H1 (cell line): ENCODE measurements at regions not wholly inside any gene's neighbourhood (a gene's known extent, or its start where the extent isn't known, plus 50 kb on each side); places are given as distances from the start of the nearest gene placed in this dataset.

ENCODE experiments used
- CTCF ChIA-PET: fragments of 300-600 bp; sonication (Branson Sonifier 250); formaldehyde crosslinking; loops from one replicate; lab custom pipeline; 2021; ENCODE audit not compliant: partially characterized antibody; lab: Charles Lee
- POLR2A ChIA-PET: fragments of 300-600 bp; sonication (Branson Sonifier 250); formaldehyde crosslinking; loops from one replicate; lab custom pipeline; 2021; ENCODE audit warnings: inconsistent platforms; ENCODE audit not compliant: partially characterized antibody; lab: Charles Lee
- DNase-seq, 2 experiments: peaks; one replicate each; pipeline versions ENCODE4 v3.0.0 to v3.0.0-alpha.2; 2010 to 2022; ENCODE audit warnings: low spot score in 2 of 2, low read depth in 1 of 2, mixed read lengths in 1 of 2
- FAIRE-seq: peaks from 2 replicates; lab custom pipeline; 2011; peaks lifted over from hg19 to GRCh38; lab: Jason Lieb, UNC
- H2AFZ ChIP-seq: 2 replicates; pipeline ENCODE4 v1.8.1; 2012; ENCODE audit warnings: low read length, inconsistent platforms
- H2AK5ac ChIP-seq: 2 replicates; pipeline ENCODE4 v1.6.1; 2013; ENCODE audit warnings: low read depth, low read length
- H2BK120ac ChIP-seq: replicated peaks from 2 replicates; pipeline ENCODE3; 2013; ENCODE audit warnings: low read depth, low read length, inconsistent platforms
- H2BK12ac ChIP-seq: 2 replicates; pipeline ENCODE4 v1.6.1; 2013; ENCODE audit warnings: low read depth, low read length
- H2BK15ac ChIP-seq: 2 replicates; pipeline ENCODE4 v1.6.1; 2013; ENCODE audit warnings: low read length
- H2BK20ac ChIP-seq: 2 replicates; pipeline ENCODE4 v1.6.1; 2013; ENCODE audit warnings: low read length
- H2BK5ac ChIP-seq: 2 replicates; pipeline ENCODE4 v1.6.1; 2013; ENCODE audit warnings: low read depth, low read length
- H3K14ac ChIP-seq: 2 replicates; pipeline ENCODE4 v1.6.1; 2013; ENCODE audit warnings: inconsistent platforms; ENCODE audit not compliant: insufficient read length
- H3K18ac ChIP-seq: 2 replicates; pipeline ENCODE4 v1.6.1; 2013; ENCODE audit warnings: low read length; ENCODE audit errors: extremely low read depth
- H3K23ac ChIP-seq: 2 replicates; pipeline ENCODE4 v1.6.1; 2013; ENCODE audit warnings: inconsistent platforms; ENCODE audit not compliant: insufficient read length
- H3K23me2 ChIP-seq: 2 replicates; pipeline ENCODE4 v1.6.1; 2013; ENCODE audit warnings: low read depth, low read length
- H3K27ac ChIP-seq: 2 replicates; pipeline ENCODE4 v1.6.1; 2011; ENCODE audit warnings: low read depth, low read length, inconsistent platforms
- H3K27me3 ChIP-seq, 4 experiments: replicated peaks in 1 of 4; 1 replicate in 1 of 4; 2 replicates in 3 of 4; pipeline versions ENCODE4 v1.6.1 to v1.8.1; 2011 to 2013; ENCODE audit warnings: low read length in 3 of 4, mild to moderate bottlenecking in 3 of 4, inconsistent platforms in 2 of 4, mixed read lengths in 2 of 4, moderate library complexity in 1 of 4; ENCODE audit not compliant: control insufficient read depth in 3 of 4, insufficient read depth in 3 of 4; ENCODE audit errors: extremely low read depth in 1 of 4
- H3K36me3 ChIP-seq, 4 experiments: 2 replicates each; pipeline versions ENCODE4 v1.6.1 to v1.8.1; 2011 to 2013; ENCODE audit warnings: mild to moderate bottlenecking in 4 of 4, low read length in 3 of 4, moderate library complexity in 2 of 4, control low read depth in 1 of 4, inconsistent platforms in 1 of 4; ENCODE audit not compliant: insufficient read depth in 4 of 4, control insufficient read depth in 2 of 4
- H3K4ac ChIP-seq: replicated peaks from 2 replicates; pipeline ENCODE3; 2013; ENCODE audit warnings: low read length, low read depth, mixed read lengths, inconsistent platforms; ENCODE audit not compliant: insufficient read length
- H3K4me1 ChIP-seq, 4 experiments: replicated peaks in 1 of 4; 1 replicate in 1 of 4; 2 replicates in 3 of 4; pipeline versions ENCODE4 v1.6.1 to v1.8.1; 2011 to 2013; ENCODE audit warnings: low read length in 3 of 4, inconsistent platforms in 2 of 4, mixed read lengths in 1 of 4; ENCODE audit not compliant: insufficient read depth in 4 of 4, control insufficient read depth in 3 of 4
- H3K4me2 ChIP-seq, 2 experiments: 2 replicates each; pipeline versions ENCODE4 v1.6.1 to v1.8.1; 2011 to 2013; ENCODE audit warnings: low read depth in 2 of 2, low read length in 2 of 2, control low read depth in 1 of 2, inconsistent platforms in 1 of 2, mild to moderate bottlenecking in 1 of 2; ENCODE audit not compliant: insufficient read depth in 1 of 2
- H3K4me3 ChIP-seq, 4 experiments: fragments of 200-600, 300-600 bp in 1 of 4; sonication (generic), shearing (Covaris generic), sonication (Bioruptor Twin) in 1 of 4; 2 replicates each; pipeline versions ENCODE4 v1.5.1 to v1.8.1; 2011 to 2016; ENCODE audit warnings: low read length in 4 of 4, low read depth in 3 of 4, control low read depth in 2 of 4, inconsistent platforms in 2 of 4, mild to moderate bottlenecking in 2 of 4, mixed read lengths in 1 of 4, moderate library complexity in 1 of 4; ENCODE audit not compliant: insufficient read depth in 2 of 4; ENCODE audit errors: extremely low read depth in 1 of 4
- H3K56ac ChIP-seq: replicated peaks from 2 replicates; pipeline ENCODE3; 2013; ENCODE audit warnings: low read depth, mild to moderate bottlenecking, mixed read lengths, low read length, inconsistent platforms; ENCODE audit not compliant: insufficient read length
- H3K79me1 ChIP-seq: 2 replicates; pipeline ENCODE4 v1.6.1; 2013; ENCODE audit warnings: low read depth, low read length, control low read depth
- H3K79me2 ChIP-seq, 2 experiments: 2 replicates each; pipeline versions ENCODE4 v1.6.1 to v1.8.1; 2012 to 2013; ENCODE audit warnings: low read length in 2 of 2, mild to moderate bottlenecking in 2 of 2, inconsistent platforms in 1 of 2; ENCODE audit not compliant: insufficient read depth in 2 of 2, control insufficient read depth in 1 of 2
- H3K9ac ChIP-seq, 4 experiments: replicated peaks in 1 of 4; 1 replicate in 1 of 4; 2 replicates in 3 of 4; pipeline versions ENCODE4 v1.6.1 to v1.8.1; 2011 to 2013; ENCODE audit warnings: low read depth in 3 of 4, low read length in 3 of 4, control low read depth in 2 of 4, mild to moderate bottlenecking in 2 of 4, moderate library complexity in 2 of 4, inconsistent platforms in 1 of 4; ENCODE audit errors: extremely low read depth in 1 of 4
- H3K9me3 ChIP-seq, 2 experiments: 2 replicates each; pipeline versions ENCODE4 v1.6.1 to v1.8.1; 2012 to 2013; ENCODE audit warnings: mild to moderate bottlenecking in 2 of 2, moderate library complexity in 2 of 2, control low read depth in 1 of 2, inconsistent platforms in 1 of 2, low read depth in 1 of 2, low read length in 1 of 2, mixed read lengths in 1 of 2; ENCODE audit not compliant: insufficient read depth in 2 of 2
- H4K20me1 ChIP-seq, 2 experiments: replicated peaks in 1 of 2; 2 replicates each; pipeline versions ENCODE3 to v1.8.1; 2011 to 2013; ENCODE audit warnings: inconsistent platforms in 2 of 2, low read length in 2 of 2, mild to moderate bottlenecking in 1 of 2; ENCODE audit not compliant: insufficient read depth in 2 of 2, control insufficient read depth in 1 of 2
- H4K5ac ChIP-seq: 2 replicates; pipeline ENCODE4 v1.6.1; 2013; ENCODE audit warnings: low read length, low read depth, mixed read lengths, inconsistent platforms; ENCODE audit not compliant: insufficient read length
- H4K8ac ChIP-seq: 2 replicates; pipeline ENCODE4 v1.8.0; 2013; ENCODE audit warnings: mild to moderate bottlenecking, moderate library complexity, low read length, inconsistent platforms; ENCODE audit not compliant: insufficient read depth; ENCODE audit errors: extremely low read depth
- H4K91ac ChIP-seq: replicated peaks from 2 replicates; pipeline ENCODE3; 2013; ENCODE audit warnings: low read length, mixed read lengths, inconsistent platforms; ENCODE audit not compliant: insufficient read length
- ASH2L ChIP-seq: fragments of 200-600, 300-600 bp; sonication (generic); IDR thresholded peaks from one replicate; pipeline ENCODE4 v1.7.1; 2017; ENCODE audit warnings: low read length
- BACH1 ChIP-seq: IDR thresholded peaks from 2 replicates; pipeline ENCODE4 v1.6.1; 2012; ENCODE audit warnings: low read length, improper control_type of control experiment
- CBX5 ChIP-seq: fragments of 300-800, 300-1000 bp; sonication (generic); IDR thresholded peaks from 2 replicates; pipeline ENCODE4 v1.7.1; 2016; ENCODE audit warnings: antibody characterized with exemption, low read length, low read depth
- EZH2 ChIP-seq: fragments of 200-600 bp; sonication (generic); IDR thresholded peaks from 2 replicates; pipeline ENCODE4 v1.7.1; 2012; ENCODE audit warnings: low read depth, mild to moderate bottlenecking, moderate library complexity, low read length, inconsistent platforms; ENCODE audit not compliant: severe bottlenecking
- KDM4A ChIP-seq: IDR thresholded peaks from one replicate; pipeline ENCODE4 v1.7.1; 2012; ENCODE audit warnings: low read depth, mild to moderate bottlenecking, moderate library complexity, low read length, inconsistent platforms; ENCODE audit not compliant: severe bottlenecking
- PHF8 ChIP-seq: fragments of 200-600 bp; sonication (generic); conservative IDR thresholded peaks from 2 replicates; pipeline ENCODE4 v1.7.1; 2012; ENCODE audit warnings: low read depth, mild to moderate bottlenecking, inconsistent platforms, low read length, moderate library complexity
- POLR2AphosphoS5 ChIP-seq: IDR thresholded peaks from 2 replicates; pipeline ENCODE4 v1.6.1; 2011; ENCODE audit warnings: low read depth, low read length
- RFX5 ChIP-seq: IDR thresholded peaks from 2 replicates; pipeline ENCODE4 v1.6.1; 2011; ENCODE audit warnings: low read depth, low read length, improper control_type of control experiment, borderline replicate concordance
- SP2 ChIP-seq: IDR thresholded peaks from 2 replicates; pipeline ENCODE4 v1.6.1; 2012; ENCODE audit warnings: mild to moderate bottlenecking, low read length, inconsistent platforms
- TAF1 ChIP-seq: IDR thresholded peaks from 2 replicates; pipeline ENCODE4 v1.6.1; 2011; ENCODE audit warnings: mild to moderate bottlenecking, low read depth, low read length
- YY1 ChIP-seq: IDR thresholded peaks from 2 replicates; pipeline ENCODE4 v1.6.1; 2011; ENCODE audit warnings: low read depth, mild to moderate bottlenecking, low read length
- WGBS, 2 experiments: shearing (Covaris generic) in 1 of 2; methylation state at CpG; one replicate each; pipeline versions ENCODE4 v1.1.6 to v1.1.7; 2013 to 2015; ENCODE audit warnings: low lambda C conversion rate in 2 of 2, mixed read lengths in 2 of 2, inconsistent platforms in 1 of 2, low coverage in 1 of 2, missing lambda C conversion rate in 1 of 2; ENCODE audit not compliant: insufficient replicate concordance in 2 of 2, insufficient coverage in 1 of 2, insufficient read length in 1 of 2; ENCODE audit errors: extremely low coverage in 1 of 2, missing lambda C conversion rate in 1 of 2; 5-methylcytosine and 5-hydroxymethylcytosine counted together

- no peaks in the 10 kb centered on the region for H3K36me3 ChIP-seq
- no peaks in the 10 kb centered on the region for H4K20me1 ChIP-seq
- no peak overlapping the region for H3K23ac ChIP-seq
- no peak overlapping the region for H3K56ac ChIP-seq
- H3K27ac ChIP-seq: no peak overlapping the region
- no peak overlapping the region for H4K91ac ChIP-seq
- H2AK5ac ChIP-seq: no peak overlapping the region
- peaks cover 0 to 5% (median 0%) of the 10 kb centered on the region in 4 experiments; a peak in 2 of 7 replicates for H3K4me1 ChIP-seq
- no peak overlapping the region for H2BK20ac ChIP-seq
- no peak overlapping the region for H2BK5ac ChIP-seq
- no peaks in the 10 kb centered on the region for H3K9me3 ChIP-seq
- no peak overlapping the region; the same call in 1 of the 2 replicates for H4K8ac ChIP-seq
- H3K79me1 ChIP-seq: no peaks in the 10 kb centered on the region
- DNase-seq (no peak), FAIRE-seq (no peak)
- H3K14ac ChIP-seq: no peak overlapping the region
- no peaks in the 10 kb centered on the region for H3K27me3 ChIP-seq
- POLR2A ChIA-PET: no interaction called here
- 89% methylated on average over 10 of the region's 10 CpGs; no CpG with 5 or more reads in 1 of the 2 experiments for WGBS, 2 experiments
- no peak overlapping the region for H3K4ac ChIP-seq
- no peak overlapping the region for H2AFZ ChIP-seq
- H2BK12ac ChIP-seq: no peak overlapping the region
- no peak overlapping the region for H2BK120ac ChIP-seq
- H2BK15ac ChIP-seq: no peak overlapping the region
- H4K5ac ChIP-seq: no peak overlapping the region
- no peak for TF ChIP-seq TAF1
- no peak for TF ChIP-seq RFX5
- TF ChIP-seq KDM4A: no peak
- no peak for TF ChIP-seq PHF8
- no peak for TF ChIP-seq BACH1
- no peak for TF ChIP-seq CBX5
- no peak for TF ChIP-seq POLR2AphosphoS5
- TF ChIP-seq YY1: no peak
- no peak for TF ChIP-seq ASH2L
- TF ChIP-seq SP2: no peak
- no peak for TF ChIP-seq EZH2
- no peaks in the 10 kb centered on the region for H3K23me2 ChIP-seq
- H3K4me2 ChIP-seq: no peak overlapping the region
- no peaks in the 10 kb centered on the region for H3K79me2 ChIP-seq
- CTCF ChIA-PET: no interaction called here
- H3K4me3 ChIP-seq: no peak overlapping the region
- H3K18ac ChIP-seq: no peak overlapping the region
- H3K9ac ChIP-seq: no peak overlapping the region; a peak in 1 of 7 replicates
These were observed 126.5 kb downstream of the FAM43A start for GRCh38 chr3:194812176-194812575.
